WI38 (cell line): ENCODE measurements at regions not wholly inside any gene's neighbourhood (a gene's known extent, or its start where the extent isn't known, plus 50 kb on each side); places are given as distances from the start of the nearest gene placed in this dataset.
"Not testable (repeated sequence)": the region's sequence is repeated elsewhere in the genome, so short reads cannot be mapped to it uniquely, and the experiment has no call there.

Experiments used
- H3K4me3 ChIP-seq: 2 replicates; pipeline ENCODE4 v1.5.1; 2011; ENCODE audit warnings: low read depth, mild to moderate bottlenecking, control low read depth, low read length
- TF ChIP-seq, protein P1 (sequence below): IDR thresholded peaks from 2 replicates; pipeline ENCODE4 v1.5.1; 2012; ENCODE audit warnings: low read depth, mild to moderate bottlenecking, control low read depth, low read length

DNA sequence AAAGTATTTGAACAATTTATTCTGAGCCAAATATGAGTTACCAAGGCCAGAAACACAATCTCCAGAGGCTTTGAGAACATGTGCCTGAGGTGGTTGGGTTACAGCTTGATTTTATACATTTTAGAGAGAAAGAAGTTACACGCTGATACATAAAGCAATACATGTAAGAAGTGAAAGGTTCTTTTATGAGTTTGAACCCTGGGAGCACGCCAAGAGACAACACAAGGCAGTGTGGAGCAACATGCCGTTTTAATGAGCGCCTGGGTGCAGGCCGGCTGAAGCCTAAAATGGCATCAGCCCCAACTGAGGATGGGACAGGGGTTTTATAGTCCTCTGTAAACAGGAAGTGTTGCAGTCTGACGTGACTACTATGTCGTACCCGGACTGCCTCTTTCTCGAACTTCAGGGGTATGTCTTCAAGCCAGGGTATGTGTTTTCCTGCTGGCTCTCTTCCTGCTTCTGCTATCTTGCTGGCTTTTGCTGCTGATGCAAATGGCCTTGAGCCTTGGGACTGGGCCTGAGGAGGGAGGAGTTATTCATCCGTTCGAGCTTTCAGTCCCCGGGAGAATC, 193.7 kb downstream of the CYLC2 start:
- TF ChIP-seq, protein P1, sequence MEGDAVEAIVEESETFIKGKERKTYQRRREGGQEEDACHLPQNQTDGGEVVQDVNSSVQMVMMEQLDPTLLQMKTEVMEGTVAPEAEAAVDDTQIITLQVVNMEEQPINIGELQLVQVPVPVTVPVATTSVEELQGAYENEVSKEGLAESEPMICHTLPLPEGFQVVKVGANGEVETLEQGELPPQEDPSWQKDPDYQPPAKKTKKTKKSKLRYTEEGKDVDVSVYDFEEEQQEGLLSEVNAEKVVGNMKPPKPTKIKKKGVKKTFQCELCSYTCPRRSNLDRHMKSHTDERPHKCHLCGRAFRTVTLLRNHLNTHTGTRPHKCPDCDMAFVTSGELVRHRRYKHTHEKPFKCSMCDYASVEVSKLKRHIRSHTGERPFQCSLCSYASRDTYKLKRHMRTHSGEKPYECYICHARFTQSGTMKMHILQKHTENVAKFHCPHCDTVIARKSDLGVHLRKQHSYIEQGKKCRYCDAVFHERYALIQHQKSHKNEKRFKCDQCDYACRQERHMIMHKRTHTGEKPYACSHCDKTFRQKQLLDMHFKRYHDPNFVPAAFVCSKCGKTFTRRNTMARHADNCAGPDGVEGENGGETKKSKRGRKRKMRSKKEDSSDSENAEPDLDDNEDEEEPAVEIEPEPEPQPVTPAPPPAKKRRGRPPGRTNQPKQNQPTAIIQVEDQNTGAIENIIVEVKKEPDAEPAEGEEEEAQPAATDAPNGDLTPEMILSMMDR: no peak
- no peak overlapping the region for H3K4me3 ChIP-seq

DNA sequence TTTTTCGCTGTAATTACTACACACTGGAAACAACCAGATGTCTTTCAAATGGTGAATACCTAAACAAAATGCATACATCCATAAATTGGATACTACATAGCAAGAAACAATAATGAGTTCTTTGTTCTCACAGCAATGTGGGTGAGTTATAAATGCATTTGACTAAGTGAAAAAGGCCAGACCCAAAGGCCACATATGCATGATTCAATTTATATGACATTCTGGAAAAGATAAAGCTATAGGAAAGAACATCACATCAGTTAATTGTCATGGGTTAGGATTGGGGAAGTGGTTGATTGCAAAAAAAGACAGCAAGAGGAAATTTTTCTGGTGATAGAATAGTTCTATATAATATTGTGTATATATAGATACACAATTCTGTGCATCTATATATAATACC, 198.9 kb downstream of the CYLC2 start:
- TF ChIP-seq, protein P1: no peak
- no peak overlapping the region for H3K4me3 ChIP-seq

GRCh38 chr9:103203172-103203571, 208.0 kb downstream of the CYLC2 start:
- TF ChIP-seq, protein P1: no peak
- no peak overlapping the region for H3K4me3 ChIP-seq

- not testable (repeated sequence) for H3K4me3 ChIP-seq
These were observed 210.9 kb downstream of the CYLC2 start for GRCh38 chr9:103205881-103206585.

DNA sequence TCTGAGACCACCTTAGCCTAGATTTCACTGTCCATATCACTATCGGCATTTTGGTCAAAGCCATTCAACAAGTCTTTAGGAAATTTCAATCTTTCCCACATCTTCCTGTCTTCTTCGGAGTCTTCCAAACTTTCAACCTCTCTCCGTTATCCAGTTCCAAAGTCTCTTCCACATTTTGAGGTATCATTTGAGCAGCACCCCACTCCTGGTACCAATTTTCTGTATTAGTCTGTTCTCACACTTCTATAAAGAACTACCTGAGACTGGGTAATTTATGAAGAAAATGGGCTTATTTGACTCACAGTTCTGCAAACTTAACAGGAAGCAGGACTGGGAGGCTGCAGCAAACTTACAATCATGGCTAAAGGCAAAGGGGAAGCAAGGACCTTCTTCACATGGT, 215.5 kb downstream of the CYLC2 start:
- TF ChIP-seq, protein P1: no peak
- no peak overlapping the region for H3K4me3 ChIP-seq

GRCh38 chr9:103215197-103215596, 220.1 kb downstream of the CYLC2 start:
- TF ChIP-seq, protein P1: no peak
- no peak overlapping the region for H3K4me3 ChIP-seq

GRCh38 chr9:103225702-103226646, 230.8 kb downstream of the CYLC2 start:
- TF ChIP-seq, protein P1: no peak
- H3K4me3 ChIP-seq: no peak overlapping the region
